Renal cortical epithelial cell (primary cell): ENCODE measurements at regions not wholly inside any gene's neighbourhood (a gene's known extent, or its start where the extent isn't known, plus 50 kb on each side); places are given as distances from the start of the nearest gene placed in this dataset.
A peak's percentile ranks its signal among the peaks of the same experiment; 100 is the strongest.

Source experiments
- DNase-seq: peaks from one replicate; pipeline ENCODE4 v3.0.0-alpha.2; 2011; ENCODE audit warnings: low read depth

DNA sequence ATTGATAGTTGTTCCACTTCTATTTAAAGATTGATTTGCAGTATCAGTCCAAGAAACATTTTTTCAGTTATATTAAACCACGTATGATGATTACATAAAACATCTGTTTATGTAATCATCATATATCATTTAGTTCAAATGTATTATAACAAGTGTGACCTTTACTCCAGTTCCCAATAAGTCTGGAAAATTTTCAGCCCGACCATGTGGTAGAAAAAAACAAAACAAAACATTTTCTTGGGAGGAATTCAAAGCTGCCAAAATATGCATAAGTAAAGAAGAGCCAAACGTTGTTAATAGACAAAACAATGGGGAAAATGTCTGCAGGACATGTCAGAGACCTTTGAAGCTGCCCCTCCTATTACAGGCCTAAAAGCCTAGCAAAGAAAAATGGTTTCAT lies 709.1 kb downstream of the FAT4 start:
- no peak for DNase-seq

DNA sequence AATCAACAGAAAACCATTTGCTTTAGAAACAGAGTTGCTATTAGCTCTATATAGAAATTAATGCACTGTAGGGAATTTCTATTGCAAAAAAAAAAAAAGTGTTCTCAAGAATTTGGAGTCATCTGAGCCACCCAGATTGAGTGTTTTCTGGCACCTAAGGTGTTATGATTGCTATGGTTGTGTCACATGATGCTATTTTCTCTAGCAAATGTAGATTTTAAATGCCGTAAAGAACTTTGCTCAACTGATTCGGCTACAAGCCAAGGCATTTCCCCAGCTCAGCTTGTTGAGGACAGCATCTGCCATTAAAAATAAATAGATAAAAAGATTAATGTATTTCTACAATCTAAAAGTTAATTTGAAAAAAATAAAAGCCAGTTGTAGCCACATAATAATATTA lies 712.8 kb downstream of the FAT4 start:
- no peak for DNase-seq

DNA sequence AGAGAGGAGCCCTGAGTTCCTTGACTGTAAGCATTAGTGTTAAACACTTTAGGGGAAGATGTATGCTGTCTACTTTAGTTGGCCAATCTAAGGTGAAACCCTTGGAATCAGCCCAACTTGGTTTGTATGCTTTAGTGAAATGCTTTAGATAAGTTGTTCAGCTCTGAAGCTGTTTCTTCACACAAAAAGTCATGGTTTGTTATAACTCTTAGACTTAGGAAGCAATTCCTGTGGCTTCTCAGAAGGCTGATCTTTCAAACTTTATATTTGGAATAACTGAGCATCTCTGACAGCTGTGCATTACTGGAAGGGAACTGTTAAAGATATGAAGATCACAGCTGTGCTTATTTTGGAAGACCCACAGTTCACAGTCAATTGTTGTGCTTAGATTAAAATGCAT lies 714.1 kb downstream of the FAT4 start:
- no peak for DNase-seq

DNA sequence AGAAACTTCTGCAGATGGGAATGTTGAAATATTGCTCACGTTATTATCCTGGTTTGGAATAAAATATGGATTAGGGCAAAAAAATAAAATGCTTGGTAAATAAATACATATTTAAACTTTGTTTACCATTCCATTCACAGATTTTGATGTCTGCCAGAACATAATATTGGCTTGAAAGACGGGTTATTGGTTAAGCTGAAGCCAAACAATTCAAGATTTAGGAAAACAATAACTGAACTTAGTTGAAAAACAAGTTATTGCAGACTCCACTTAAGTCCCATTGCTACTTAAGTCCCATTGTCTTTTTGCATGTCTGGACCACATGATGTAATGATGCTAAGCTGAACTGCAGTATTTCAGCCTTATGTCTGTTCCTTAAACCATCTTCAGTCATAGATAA lies 722.5 kb downstream of the FAT4 start:
- DNase-seq: no peak

DNA sequence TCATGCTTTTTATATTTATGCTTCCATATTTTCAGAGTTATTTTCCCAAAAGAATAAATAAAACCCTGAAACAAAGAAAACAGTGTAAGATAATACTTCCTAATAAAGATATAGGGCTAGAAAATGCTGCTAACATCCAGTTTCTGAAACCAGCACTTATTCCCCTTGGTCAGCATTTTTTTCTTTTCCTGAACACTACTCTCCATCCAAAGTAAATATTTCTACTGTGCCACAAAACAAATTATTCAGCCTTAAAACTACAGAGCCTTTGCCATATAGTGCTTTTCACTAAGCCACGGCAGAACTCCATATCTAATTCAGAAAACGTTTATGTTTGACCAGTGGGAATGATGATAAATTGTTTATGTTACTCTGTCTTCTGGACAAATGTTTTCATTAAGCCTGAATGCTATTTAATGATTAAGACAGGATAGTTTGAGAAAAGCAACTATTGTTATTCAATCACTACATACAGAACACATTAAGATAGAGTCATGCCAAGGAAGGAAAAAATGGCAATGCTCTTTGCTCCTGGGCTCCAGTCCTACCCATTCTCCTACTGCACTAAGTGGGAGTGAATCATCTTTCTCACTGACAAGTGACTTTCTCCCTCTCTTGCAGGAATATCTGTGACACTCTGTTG lies 723.9 kb downstream of the FAT4 start:
- DNase-seq: no peak

DNA sequence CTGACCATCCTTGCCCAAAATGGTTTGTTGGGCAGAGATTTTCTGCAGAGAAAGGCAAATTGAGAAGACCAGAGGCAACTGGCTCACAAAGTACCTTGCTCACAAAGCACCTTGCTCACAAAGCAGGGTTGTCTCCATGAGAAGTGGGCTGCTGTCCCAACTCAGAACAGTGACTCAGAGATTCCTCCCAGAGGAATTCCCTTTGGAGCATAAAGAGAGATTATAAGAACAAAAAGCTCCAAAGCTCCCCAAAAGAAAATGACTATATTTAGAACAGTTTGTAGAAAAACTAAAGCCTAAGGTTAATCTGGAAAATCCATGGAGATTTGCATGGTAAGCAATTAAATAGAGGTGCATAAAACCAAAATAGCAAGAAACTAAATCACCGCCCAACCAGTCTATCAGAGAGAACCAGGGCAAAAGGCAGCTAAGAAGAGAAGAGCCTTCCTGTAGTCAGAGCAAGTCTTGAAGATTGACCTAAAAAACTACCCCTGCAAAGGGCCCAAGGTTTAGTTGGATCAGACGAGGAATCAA lies 731.4 kb downstream of the FAT4 start:
- no peak for DNase-seq

DNA sequence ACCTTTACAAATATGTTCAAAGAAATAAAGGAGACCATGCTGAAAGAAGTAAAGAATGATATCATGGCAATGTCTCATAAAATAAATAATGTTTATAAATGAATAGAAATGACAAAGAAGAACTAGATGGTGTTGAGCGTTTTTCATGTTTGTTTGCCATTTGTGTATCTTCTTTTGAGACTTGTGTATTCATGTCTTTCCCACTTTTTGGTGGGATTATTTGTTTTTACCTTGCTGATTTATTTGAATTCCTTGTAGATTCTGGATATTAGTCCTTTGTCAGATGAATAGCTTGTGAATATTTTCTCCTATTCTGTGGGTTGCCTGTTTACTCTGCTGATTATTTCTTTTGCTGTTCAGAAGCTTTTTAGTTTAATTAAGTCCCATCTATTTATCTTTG lies 732.4 kb downstream of the FAT4 start:
- no peak for DNase-seq

DNA sequence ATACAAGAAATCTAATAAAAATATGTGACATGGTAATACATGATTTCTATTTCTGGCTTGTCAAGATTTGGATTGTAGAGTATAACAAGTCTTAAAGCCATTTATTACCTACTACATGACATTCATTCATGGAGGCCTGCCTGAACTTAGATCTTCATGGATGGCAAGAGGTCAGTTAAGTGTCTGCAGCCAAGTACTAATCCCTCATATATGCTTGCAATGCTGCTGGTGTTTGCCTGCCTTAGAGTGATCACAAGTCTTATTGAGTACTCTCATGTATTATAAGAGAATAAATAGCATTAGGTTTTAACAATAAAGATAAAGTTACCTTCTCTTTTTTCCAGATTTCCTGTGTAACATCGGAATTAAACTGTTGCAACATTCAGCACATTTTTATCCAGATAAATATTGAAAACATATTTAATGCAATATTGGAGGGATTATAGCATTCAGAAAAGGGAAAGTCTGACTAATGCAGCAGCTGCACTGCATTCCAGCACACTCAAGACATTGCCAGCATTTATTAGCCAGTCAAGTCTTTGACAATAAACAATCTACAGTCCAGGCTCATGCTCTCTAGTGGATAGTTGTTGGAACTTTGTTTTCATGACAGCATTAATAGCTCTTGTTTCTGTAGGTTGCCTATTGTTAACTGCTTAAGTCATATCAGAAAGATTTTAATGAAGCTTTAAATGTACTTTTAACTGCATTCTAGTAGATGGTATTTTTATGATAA lies 737.1 kb downstream of the FAT4 start:
- peak; percentile 54 for DNase-seq

DNA sequence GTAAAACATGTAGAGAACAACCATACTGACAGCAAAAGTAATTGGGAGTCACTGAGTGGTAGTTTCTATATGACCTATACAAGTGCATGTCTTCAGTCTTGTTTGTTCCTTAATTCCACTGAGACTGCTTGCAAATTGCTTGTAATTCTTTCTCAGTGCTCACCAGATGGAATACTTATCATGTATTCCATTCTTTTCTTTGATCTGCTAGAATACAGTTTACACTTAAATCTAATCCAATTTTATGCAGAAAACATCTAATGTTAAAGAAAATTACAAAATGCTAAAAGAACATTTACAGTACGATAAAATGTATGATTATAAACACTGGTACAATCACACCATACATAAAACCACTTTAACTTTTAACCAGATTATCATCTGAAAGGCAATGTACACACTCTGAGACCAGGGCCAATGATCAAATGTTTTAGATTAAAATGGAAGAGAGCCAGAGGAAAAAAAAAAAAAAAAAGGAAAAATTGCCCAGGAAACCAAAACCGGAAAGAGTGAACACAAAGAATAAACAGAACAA lies 741.4 kb downstream of the FAT4 start:
- no peak for DNase-seq

DNA sequence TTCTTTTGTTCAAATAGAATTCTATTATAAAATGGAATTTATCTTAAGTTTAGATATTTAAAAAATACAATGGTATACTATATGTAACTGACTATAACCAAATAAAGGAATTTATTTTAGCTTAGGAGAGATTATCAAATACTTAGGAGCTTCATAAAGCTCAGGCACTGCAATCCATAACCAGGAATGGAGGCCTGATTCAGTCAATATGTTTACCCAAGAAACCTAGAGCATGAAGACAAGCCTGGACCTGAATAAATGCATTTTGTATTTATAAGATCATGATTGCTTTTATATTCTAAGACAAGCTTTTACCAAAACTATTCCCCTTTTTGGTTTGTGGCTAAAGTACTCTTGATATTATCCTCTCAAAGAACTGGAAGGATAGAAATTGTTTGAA lies 742.6 kb downstream of the FAT4 start:
- no peak for DNase-seq

DNA sequence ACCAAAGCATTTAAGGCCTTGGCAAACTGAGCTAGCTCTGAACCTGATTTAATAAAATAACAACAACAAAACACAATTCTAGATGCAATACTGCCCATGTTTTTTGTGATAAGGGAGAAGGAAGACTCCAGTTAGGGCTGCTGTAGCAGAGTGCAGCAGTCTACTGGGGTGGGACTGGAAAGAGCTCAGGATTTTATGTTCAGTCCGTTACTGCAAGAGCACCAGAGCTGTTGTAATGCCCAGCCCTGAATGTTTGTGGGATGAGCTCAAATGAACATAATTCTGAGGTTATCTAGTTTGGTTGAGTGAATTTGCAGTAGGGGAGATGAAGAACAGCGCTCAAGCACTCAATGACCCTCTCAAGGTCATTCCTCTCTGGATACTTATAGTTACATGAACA lies 743.8 kb downstream of the FAT4 start:
- no peak for DNase-seq

DNA sequence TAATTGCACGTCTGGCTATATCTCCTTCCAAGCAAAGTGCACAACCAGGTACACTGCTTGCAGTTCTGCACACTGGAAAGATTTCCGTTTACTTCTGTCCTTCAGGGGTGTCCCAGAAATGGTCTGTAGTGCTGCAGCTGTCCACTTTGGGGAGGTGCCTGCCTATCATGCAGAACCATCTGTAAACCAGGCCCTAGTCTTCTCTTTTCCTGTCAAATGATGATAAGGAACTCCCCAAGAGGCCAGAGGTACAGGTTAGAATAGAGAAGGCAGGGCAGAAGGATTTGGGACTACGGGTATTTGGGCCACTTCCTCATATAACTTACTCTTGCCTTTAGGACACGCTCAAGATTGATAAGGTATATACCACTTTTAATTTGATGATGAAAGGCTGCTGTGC lies 746.9 kb downstream of the FAT4 start:
- DNase-seq: no peak

DNA sequence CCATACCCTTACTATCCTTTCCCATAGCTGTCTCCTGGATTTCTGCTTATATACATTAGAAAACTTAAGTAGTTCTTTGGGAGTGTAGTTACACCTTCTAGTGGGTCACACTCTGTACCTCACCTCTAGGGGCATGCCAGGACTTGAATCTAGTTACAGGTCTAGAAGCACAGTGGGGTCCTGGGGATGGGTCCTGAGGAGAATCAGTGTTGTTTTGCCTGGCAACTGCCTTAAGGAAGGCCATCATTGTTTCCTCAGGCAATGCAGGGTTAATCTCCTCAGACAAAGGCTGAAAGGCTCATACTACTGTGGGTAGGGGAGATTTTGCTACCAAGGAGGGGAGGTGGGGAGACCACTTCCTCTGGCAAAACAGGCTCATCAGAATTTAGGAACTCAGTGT lies 750.3 kb downstream of the FAT4 start:
- DNase-seq: no peak

DNA sequence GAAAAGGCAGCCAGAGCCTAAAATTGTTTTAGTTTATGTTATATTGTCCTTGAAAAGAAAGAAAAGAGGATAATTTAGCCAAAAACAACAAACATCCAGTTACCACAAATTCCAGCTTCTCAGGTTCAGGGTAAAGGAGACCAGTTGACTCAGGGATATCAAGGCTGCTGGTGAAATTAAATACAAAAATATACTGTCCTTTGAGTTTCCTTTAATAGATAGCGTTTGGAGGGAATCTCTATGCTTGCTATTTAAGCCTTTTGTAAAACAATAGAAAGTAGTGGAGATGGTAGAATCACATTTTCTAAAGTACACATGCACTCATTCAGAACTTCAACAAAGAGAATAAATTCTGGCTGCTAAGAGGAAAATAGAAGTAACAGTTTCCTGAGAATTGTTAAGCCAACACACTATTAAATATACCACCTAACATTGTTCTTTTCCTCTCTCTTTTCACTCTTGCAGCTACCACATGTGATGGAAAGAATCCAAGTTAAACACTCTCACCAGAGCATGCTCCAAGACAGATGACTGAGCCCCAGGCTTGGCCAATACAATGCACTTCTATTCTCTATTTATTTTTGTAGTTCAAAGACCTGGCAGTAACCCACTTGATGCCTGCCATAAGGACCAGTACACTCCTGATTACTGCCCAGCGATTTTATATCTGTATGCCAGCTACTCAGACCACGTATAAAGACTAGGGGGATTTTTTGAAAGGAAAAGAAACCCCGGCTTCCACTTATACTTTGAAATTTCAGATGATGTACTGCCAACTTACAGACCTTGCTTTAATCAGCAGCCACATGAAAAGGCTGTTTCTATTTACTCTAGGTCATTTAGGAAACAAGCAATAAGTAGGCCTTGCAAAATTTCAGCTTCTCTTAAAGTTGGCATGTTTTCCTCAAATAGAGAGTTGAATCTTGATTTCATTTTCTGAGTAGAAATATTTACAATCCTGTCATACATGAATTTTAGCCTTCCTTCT lies 756.9 kb downstream of the FAT4 start:
- DNase-seq: peak; percentile 65

DNA sequence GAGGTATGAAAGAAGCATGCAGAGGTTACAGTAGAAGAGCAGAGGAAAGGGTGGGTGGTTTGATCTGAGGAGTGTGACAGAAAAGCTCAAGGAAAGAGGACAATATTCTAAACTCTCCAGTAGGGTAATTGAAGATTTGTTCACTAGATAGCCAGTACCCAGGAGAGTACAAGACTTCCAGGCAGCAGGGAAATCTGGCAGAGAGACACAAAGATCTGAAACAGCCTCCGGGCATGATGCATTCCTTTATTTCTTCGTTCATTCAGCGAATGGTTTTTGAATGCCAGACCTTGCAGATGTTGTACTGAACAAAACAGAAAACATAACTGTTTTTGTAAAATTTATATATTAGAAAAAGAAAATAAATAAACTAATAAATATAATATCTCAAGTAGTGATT lies 766.6 kb downstream of the FAT4 start:
- DNase-seq: no peak

DNA sequence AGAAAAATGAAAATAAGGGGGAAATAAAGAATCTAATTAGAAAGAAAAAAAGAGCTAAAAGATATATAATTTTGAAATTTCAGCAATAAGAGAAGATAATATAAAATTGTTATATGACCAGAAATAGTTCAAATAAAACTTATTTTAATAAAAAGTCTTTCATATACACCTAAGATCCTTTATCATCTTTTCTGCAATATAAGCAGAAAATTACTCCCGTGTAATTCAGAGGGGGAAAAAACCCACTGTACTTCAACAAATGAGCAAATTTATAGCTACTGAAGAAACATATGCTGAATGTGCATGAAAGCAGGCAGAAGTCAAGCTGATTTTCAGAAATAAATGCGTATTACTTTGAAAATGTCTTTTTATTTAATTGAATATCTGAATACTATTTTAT lies 771.3 kb downstream of the FAT4 start:
- DNase-seq: no peak

DNA sequence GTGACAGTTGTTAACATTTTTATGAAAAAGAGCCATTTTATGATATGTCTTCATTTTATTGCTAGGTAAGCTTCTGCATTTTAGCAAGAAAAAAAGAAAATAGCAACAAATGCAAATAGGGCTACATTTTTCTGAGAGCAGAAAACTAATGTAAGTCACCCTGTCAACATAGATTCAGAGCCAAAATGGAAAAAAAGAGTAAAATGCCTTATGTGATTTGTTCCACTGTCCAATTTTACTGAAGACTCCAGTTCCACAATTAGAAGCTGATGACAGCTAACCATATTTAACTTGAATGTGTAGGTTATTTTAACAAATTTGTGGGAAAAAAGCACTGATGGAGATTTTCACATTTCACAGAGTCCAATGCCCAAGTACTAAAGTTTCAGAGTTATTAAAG lies 772.3 kb downstream of the FAT4 start:
- no peak for DNase-seq

DNA sequence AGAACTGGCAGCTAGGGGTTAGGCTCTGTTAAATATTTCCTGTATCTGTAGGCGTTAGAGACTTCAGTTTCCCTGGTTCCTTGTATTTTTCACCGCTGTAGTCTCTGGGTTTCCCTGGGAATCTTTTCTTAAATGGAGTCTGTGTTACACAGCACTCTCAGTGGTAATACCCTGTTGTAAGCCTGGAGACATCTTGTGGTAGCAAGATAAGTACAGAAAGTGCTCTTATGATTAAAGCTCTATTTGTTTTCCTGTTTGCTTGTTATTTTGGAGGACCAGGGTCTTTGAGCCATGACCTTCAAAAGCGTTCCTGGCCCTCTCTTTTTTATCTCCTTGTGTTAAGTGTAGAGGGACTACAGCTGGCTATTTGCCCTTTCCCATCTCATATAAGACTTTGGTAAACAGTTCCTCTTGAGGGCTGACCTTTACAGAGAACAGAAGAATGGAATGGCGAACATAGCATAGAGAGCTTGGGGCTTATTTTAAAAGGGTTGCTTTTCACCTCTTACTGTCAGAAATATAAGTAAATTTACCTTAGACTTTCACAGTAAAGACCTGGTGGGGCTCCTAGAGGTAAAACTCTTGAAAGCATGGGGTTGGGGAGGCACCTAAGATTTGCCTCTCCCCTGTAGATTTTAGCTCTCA lies 782.5 kb downstream of the FAT4 start:
- DNase-seq: no peak

DNA sequence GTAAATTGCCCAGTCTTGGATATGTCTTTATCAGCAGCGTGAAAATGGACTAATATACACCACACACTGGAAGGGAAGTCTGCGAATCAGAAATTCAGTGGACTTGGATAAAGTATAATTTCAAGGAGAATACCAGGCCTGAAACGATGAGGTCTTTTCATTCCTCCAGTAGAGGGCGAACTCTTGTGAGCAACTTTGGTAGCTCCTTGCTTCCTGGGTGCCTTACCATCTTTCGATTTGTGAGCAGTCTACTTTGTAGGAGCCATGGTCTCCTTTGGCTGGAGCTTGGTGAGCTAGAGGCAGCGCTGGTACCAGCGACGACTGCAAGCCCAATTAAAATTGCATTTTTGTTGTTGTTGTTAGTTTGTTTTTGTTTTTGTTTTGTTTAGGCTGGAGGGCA lies 791.9 kb downstream of the FAT4 start:
- DNase-seq: no peak

DNA sequence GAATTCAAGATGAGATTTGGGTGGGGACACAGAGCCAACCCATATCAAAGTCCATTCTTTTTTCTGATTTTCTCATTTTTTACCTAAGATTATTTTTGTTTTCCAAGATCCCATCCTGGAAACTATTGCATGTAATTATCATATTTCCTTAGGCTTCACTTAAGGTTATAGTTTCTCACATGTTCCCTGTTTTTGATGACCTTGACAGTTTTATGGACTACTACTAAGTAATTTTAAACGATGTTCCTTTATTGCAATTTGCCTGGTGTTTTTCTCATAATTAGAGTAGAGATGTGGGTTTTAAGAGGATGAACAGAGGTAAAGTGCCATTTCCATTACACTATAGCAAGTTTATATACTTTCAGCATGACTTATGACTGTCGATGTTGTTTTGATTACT lies 795.1 kb downstream of the FAT4 start:
- no peak for DNase-seq

DNA sequence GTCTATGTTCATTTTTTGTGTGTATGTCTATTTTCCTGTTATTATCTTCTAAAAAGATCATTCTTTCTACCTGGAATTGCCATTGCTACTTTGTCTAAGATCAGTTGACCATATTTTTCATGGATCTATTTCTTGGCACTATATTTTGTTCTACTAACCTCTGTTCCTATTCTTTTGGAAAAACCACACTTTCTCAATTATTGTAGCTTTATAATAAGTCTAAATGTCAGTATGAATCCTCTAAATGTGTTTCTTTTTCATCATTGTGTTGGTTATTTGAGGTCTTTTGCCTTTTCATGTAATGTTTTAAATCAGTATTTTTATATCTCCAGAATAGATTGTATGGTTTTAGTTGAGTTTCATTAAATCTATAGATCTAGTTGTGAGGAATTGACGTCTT lies 798.3 kb downstream of the FAT4 start:
- no peak for DNase-seq
